ENCODE measurements at regions not wholly inside any gene's neighbourhood (a gene's known extent, or its start where the extent isn't known, plus 50 kb on each side); places are given as distances from the start of the nearest gene placed in this dataset.

DNA sequence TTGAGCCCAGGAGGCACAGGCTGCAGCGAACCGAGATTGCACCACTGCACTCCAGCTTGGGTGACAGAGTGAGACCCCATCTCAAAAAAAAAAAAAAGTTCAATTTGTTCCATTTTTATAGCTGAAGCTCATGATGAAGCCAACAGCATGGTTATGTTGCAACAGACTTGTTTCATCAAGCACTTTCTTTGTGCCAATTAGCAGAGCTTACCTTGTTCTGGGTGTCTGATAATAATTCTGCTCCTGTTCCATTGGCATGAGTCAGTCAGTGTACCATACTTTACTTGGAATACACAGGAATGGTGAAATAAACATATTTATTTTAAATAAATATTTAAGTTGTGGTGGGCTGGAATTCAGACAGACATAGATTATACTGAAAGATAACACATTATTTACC, 100.8 kb upstream of the DAAM1 start:
- Histone ChIP-seq H3K9me3 (no peaks in the 10 kb centered on the region), H3K27me3 (no peaks in the 10 kb centered on the region), H3K36me3 (no peaks in the 10 kb centered on the region), H3K4me1 (ENCODE audit: insufficient read depth) (no peaks in the 10 kb centered on the region), H3K4me3 (no peak overlapping the region), H3K27ac (no peak overlapping the region)
- intact Hi-C loops (cut with DNase I) = no loop called here
- no peak for DNase-seq
- WGBS, 3 donors = 92 to 100% (median 93%) methylated on average over 2 of the region's 2 CpGs
- TF ChIP-seq POLR2A (IDR thresholded peaks at IDR 0.05) = no peak
- TF ChIP-seq, protein P1, sequence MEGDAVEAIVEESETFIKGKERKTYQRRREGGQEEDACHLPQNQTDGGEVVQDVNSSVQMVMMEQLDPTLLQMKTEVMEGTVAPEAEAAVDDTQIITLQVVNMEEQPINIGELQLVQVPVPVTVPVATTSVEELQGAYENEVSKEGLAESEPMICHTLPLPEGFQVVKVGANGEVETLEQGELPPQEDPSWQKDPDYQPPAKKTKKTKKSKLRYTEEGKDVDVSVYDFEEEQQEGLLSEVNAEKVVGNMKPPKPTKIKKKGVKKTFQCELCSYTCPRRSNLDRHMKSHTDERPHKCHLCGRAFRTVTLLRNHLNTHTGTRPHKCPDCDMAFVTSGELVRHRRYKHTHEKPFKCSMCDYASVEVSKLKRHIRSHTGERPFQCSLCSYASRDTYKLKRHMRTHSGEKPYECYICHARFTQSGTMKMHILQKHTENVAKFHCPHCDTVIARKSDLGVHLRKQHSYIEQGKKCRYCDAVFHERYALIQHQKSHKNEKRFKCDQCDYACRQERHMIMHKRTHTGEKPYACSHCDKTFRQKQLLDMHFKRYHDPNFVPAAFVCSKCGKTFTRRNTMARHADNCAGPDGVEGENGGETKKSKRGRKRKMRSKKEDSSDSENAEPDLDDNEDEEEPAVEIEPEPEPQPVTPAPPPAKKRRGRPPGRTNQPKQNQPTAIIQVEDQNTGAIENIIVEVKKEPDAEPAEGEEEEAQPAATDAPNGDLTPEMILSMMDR (IDR thresholded peaks at IDR 0.05) = no peak
- no peak for TF ChIP-seq EP300 (IDR thresholded peaks at IDR 0.05)

DNA sequence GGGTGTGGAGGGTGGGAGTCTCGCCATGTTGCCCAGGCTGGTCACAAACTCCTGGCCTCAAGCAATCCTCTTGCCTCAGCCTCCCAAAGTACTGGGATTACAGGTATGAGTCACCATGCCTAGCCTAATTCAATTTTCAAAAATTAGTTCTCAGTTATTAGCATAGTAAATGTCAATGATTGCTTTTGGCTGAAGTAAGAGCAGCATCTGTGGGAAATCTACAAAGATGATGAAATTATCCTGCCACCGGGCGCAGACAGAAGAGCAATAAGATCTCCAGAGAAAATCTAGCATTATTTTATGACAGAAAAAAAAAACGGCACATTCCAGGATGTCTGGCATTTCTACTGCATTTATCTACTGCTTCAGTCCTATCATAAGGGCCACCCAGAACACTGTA, 97.9 kb upstream of the DAAM1 start:
- Histone ChIP-seq H3K4me1 (ENCODE audit: insufficient read depth) (no peaks in the 10 kb centered on the region), H3K4me3 (no peak overlapping the region), H3K9me3 (no peaks in the 10 kb centered on the region), H3K27me3 (no peaks in the 10 kb centered on the region), H3K36me3 (no peaks in the 10 kb centered on the region), H3K27ac (no peak overlapping the region)
- no peak for DNase-seq
- intact Hi-C loops (cut with DNase I) = no loop called here
- 80 to 86% (median 83%) methylated on average over 4 of the region's 4 CpGs for WGBS, 3 donors
- TF ChIP-seq EP300 (IDR thresholded peaks at IDR 0.05) (no peak), POLR2A (IDR thresholded peaks at IDR 0.05) (no peak)
- TF ChIP-seq, protein P1 (IDR thresholded peaks at IDR 0.05) = no peak

DNA sequence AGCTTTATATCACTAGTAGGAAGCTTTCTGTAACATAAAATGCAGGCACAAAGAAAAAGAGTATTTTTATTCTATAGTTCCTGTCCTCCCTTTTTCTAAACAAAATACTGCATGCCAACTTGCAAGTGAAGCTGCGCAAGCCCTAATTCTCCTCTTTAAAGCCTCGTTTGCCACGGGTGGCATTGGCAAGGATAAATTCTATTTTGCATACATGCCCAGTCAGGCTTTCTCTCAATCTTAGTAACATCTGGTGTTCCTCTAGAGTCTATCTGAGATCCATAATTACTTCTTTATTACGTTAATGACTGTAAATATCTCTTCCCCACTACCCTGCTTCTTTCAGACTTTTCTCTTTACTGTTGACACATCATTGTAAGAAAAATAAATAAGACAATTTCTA, 97.1 kb upstream of the DAAM1 start:
- Histone ChIP-seq H3K4me3 (no peak overlapping the region), H3K4me1 (ENCODE audit: insufficient read depth) (no peaks in the 10 kb centered on the region), H3K9me3 (no peaks in the 10 kb centered on the region), H3K36me3 (no peaks in the 10 kb centered on the region), H3K27me3 (no peaks in the 10 kb centered on the region), H3K27ac (no peak overlapping the region)
- TF ChIP-seq POLR2A (IDR thresholded peaks at IDR 0.05) (no peak), EP300 (IDR thresholded peaks at IDR 0.05) (no peak)
- TF ChIP-seq, protein P1 (IDR thresholded peaks at IDR 0.05) = no peak
- intact Hi-C loops (cut with DNase I) = no loop called here
- WGBS, 3 donors = 56 to 66% (median 66%) methylated on average over 4 of the region's 4 CpGs
- DNase-seq = no peak

DNA sequence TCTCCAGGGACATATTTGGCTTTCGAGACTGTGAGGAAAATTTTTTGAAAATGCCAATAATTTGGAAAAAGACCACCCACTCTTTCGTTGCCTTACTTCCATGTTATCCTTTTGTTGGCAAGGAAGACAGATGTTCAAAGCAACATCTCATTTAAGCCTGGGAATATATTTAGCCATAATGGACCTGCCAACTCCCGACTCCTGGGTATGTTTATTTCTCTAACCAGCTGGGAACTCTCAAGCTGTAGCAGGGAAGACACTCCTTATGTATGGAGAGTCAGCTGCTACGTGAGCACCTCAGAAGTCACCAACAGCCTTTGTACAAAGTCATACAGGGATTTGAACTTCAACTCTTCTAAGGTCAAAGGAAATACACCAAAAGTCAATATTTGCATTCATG, 96.5 kb upstream of the DAAM1 start:
- no peak for DNase-seq
- TF ChIP-seq, protein P1 (IDR thresholded peaks at IDR 0.05) = no peak
- TF ChIP-seq POLR2A (IDR thresholded peaks at IDR 0.05) (no peak), EP300 (IDR thresholded peaks at IDR 0.05) (no peak)
- Histone ChIP-seq H3K4me3 (no peak overlapping the region), H3K27me3 (no peaks in the 10 kb centered on the region), H3K27ac (no peak overlapping the region), H3K36me3 (no peaks in the 10 kb centered on the region), H3K9me3 (no peaks in the 10 kb centered on the region), H3K4me1 (ENCODE audit: insufficient read depth) (no peaks in the 10 kb centered on the region)
- intact Hi-C loops (cut with DNase I) = no loop called here
- WGBS, 3 donors = 36 to 49% (median 48%) methylated on average over 4 of the region's 4 CpGs

DNA sequence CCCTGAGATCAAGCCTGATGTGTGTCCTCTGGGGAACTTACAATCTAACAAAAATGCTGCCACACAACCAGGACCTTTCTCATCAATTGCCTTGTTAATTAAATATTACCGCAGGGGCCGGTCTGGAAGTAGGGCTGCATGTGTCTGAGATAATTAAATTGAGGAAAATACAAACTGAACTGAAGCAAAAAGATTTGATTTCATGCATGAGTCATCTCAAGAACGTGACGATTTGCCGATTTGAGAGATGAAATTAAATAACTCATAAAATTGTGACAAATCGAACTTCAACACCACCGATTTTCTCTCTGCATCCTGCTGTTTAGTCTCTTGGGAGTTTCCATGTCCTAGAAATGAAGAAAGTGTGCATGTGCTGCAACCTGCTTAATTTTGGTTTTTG, 94.6 kb upstream of the DAAM1 start:
- no peak for TF ChIP-seq EP300 (IDR thresholded peaks at IDR 0.05)
- no peak for TF ChIP-seq POLR2A (IDR thresholded peaks at IDR 0.05)
- TF ChIP-seq, protein P1 (IDR thresholded peaks at IDR 0.05) = no peak
- no peak for DNase-seq
- intact Hi-C loops (cut with DNase I) = no loop called here

More for the DNA sequence above, 94.6 kb upstream of the DAAM1 start:
- no peak overlapping the region for H3K27ac ChIP-seq
- WGBS, 3 donors = 80 to 88% (median 88%) methylated on average over 7 of the region's 7 CpGs
- no peaks in the 10 kb centered on the region for H3K4me1 ChIP-seq (ENCODE audit: insufficient read depth)
- H3K36me3 ChIP-seq = no peaks in the 10 kb centered on the region
- H3K9me3 ChIP-seq = no peaks in the 10 kb centered on the region
- no peaks in the 10 kb centered on the region for H3K27me3 ChIP-seq
- no peak overlapping the region for H3K4me3 ChIP-seq
